GM19463 (cell line): ENCODE measurements at regions not wholly inside any gene's neighbourhood (a gene's known extent, or its start where the extent isn't known, plus 50 kb on each side); places are given as distances from the start of the nearest gene placed in this dataset.

ENCODE experiments used
- ATAC-seq: cut with Tn5 transposase; IDR thresholded peaks from one replicate; pipeline ENCODE4 v1.9.1; 2021; ENCODE audit warnings: mild to moderate bottlenecking, moderate library complexity; ENCODE audit not compliant: unreplicated experiment

DNA sequence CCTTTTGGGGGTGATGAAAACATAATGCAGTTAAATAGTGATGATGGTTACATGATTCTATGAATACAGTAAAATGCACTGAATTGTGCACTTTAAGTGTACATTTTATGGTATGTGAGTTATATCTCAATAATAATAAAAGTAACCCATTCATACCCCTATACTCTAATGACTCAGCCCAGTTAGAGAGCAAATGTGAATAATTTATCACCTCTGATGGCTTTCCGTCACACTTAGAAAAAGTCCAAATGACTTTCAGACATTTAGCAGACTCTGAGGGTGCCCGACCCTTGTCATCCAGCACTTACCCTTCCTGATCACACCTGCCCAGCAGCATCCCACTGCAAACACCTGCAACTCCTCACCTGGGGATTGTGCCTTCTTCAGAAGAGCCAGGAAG lies 148.1 kb upstream of the MAF start:
- no peak for ATAC-seq

DNA sequence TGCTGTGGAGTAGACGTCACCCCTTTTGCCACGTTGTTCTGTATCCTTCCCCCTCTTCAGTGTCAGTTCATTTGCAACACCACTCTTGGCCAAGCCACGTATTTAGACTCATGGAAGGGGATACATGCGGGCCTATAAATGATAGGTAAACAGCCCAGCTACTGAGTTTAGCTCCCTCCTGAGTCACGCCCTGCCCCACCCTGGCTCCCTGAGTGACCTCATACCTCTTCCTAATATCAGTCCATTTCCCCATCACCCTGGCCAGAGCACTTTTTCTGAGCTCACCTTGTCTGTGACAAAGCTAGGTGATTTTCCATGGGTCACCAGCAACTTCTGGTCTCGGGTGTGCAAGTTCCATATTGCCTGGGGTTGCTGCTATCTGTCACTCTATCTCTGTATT lies 147.2 kb upstream of the MAF start:
- no peak for ATAC-seq

DNA sequence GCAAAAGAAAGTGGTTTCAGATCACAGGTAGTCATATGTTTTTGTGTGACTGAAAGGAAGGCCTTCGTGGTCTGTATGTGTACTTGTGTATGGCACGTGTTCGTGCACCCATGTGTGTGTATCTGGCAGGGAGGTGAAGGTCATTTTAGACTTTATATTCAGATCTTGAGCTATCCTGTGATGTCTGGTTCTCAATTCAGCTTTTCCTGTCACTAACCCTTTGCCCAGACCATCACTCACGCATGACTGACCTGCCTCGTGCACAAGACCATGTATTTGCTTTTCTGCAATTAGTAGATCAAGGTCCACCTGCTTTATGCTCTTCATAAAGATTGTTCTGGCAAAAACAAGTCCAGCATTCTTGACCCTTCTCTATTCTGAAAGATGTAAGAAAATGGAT lies 139.7 kb upstream of the MAF start:
- no peak for ATAC-seq

DNA sequence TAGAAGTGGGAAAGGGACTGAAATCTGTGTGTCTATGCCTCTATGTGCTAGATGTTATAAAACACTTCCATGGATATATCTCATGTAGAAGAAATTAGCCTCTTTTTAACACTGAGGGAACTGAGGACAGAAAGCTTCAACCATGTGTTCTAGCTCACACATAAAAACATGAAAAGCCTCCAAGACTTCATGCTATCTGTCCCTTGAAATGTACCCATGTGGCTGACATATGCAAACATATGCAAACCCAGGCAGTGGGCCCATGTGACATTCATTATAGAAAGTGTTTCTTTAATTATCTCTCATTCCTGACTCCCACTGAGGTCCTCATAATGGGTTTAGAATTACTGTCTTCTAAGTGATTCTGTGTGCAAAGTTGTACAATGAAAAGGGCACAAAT lies 134.7 kb upstream of the MAF start:
- ATAC-seq: no peak

DNA sequence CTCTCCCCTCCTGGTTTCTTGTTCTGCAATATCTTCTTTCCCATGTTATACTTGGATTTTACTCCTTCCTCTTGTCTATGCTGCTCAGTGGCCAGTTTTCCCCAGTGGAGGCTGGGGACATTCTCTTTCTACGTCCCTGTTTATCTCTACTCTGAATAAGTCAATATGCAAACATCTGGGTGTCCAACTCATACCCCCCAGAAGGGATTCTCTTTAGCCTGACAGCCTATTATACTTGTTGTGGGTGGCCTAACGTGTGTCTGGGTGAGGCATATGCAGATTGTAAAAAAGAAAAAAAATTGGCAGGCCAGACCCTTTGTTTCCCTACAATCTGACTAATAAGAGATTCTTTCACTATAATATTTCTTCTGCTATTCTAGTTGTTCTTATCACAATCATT lies 134.2 kb upstream of the MAF start:
- ATAC-seq: no peak

DNA sequence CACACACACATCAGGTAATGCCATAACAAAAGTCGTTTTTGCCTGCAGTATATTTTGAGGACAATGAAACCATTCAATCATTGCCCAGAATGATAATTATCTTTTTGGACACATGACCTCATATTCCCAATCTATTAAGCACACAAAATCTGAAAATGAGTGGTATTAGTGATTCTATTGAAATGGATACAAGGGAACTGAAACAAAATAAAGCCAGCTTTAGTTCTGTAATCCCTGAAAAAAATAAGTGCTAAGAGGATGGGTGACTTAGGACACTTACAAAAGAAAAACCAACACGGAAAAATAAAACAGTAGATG lies 128.3 kb upstream of the MAF start:
- ATAC-seq: no peak

DNA sequence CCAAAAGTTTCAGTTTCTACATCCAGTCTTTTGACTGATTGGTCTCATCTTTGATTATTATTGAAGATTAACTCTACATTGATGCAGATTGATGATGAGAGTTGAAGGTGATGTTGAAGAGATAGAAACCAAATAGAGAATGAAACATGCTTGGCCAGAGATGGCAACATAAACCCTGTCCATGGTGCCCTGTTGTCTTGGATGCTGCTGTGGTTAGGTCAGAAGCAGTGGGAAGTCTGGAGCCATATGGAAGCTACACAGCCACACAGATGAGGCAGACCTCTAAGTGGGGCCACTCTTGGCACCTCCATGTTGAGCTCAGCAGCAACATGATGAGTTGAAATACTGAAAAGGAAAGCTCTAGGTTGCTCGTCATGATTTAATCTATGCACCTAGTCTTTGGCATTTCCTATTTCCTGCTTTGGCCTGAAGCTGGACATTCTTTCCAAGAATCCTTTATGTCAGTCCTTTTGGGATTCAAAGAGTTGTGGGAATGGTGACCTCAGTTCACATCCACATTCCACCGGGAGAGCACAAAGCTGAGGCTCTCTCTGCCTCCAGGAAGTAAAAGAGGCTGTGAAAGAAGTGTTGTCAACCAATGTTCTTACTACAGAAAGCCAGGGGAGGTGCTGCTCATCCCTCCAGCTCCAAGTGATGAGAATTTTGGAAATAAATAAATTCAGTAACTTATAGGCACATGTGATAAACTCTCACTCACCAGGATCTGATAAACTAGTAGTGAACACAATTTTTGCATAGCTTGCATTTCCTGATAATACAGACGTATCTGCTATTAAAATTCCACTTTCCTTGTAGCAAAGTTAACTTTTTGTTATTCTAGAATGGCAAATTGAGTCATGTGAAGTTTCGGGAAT lies 127.7 kb upstream of the MAF start:
- ATAC-seq: no peak

DNA sequence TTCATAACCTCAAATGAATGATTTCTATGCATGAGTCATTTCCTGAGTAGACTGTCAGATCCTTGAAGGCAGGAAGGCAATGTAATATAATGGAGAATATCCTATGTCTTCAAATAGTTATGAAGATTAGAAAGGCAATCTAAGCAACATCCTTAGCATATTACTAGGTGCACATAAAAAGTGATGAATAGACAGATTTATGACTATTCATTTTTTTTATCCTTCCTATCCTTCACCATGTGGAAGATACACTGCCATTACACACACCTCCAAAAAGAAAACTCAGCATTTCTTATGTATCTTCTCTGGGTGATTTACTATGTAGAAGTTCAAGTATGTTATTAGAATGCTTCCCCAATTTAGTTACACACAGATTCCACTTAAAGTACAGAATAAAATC lies 126.4 kb upstream of the MAF start:
- ATAC-seq: no peak

DNA sequence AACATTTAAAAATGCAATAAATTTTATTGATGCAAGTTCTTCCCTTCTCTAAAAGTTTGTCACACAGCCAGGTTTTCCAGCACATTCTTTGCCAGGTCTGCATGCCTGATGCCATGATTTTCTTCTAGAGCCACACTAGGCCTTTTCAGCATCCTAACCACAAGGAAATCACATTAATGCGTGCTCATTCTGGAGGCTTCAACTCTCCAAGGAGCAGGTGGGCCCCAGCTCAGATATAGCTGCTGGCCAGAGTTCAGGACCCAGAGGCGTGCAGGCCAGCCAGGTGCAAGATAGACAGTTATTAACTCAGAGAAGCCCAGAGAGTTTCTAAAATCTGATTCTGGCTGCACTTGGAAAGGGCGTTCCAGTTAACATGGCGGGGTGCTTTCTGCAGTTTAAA lies 124.5 kb upstream of the MAF start:
- no peak for ATAC-seq

DNA sequence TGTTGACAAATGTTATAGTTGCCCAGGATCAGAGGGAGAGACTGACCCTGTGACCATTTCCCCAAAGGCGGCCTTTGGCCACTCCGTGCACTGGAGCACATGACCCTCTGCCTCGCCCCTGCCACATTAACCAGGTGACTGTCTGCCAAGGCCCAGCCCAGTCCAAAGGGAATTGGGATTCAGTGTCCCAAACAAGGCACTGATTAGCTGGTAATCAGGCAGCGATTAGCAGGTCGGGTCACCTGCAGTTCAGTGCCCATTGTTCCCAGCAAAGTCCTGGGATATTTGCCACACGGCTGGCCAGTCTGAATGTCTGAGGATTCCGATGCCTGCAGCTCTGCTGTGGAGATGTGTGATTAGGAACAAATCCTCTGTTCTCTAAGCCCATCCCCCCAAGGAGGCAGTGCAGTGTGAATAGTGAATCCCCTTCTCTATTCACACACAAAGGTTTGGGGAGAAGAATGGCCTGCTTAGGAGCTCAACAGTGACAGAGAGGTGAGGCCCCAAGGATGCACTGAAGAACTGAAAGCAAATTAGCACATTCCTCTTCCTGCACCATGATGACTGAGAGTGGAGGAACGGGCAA lies 123.1 kb upstream of the MAF start:
- ATAC-seq: no peak

DNA sequence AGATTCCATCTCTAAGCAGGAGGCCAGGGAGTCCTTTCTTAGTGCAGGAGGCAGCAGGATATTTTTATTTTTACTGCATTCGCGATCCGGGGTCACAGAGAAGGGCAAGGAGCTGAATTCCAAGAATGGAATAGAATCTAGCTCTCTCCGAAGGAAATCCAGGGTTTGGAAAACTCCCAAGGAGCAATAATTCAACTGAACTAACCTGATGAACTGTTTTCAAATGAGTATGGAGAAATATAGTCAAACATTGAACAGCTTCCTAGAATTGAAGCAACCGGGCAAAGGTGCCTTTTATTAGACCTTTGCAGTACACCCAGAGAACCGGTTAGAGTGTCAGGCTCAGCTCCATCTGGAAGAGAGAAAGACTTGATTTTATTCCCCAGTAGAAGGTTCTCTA lies 120.7 kb upstream of the MAF start:
- ATAC-seq: no peak

DNA sequence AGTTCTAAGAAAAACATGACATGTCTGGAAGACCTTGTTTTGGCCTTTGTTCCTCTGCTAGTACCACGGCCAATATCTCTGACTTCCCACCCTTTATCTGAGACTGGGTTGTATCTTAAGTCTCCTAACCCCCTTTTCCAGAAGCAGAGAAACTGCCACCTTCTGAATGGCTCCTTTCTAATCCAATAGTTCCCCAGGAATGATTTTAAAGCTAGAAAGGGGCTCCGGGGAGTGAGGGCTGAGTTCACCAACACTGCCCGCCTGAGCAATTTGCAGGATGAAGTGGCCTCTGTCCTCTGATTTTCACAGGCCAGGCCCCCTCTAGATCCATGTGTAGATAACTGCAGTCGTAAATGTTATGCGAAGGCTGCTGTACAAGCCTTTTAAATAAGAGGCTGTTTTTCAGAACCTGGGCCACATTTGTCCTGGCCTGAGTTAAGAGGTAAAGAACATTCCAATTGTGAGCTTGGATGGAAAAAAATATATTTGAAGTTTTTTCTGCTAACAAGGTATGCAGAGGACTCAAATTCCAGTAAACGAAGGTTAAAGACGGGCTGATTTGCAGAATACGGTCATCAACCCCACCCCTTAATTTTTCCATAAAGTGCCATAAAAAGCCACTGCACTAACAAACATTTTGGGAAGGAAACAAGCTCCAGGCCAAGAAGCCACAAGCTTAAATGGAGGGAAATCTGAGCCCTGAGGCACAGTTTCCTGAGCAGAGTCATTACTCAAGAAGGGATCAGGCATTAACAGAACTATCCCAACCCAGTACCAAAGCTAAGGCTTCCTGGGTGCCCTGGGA lies 117.0 kb upstream of the MAF start:
- no peak for ATAC-seq

DNA sequence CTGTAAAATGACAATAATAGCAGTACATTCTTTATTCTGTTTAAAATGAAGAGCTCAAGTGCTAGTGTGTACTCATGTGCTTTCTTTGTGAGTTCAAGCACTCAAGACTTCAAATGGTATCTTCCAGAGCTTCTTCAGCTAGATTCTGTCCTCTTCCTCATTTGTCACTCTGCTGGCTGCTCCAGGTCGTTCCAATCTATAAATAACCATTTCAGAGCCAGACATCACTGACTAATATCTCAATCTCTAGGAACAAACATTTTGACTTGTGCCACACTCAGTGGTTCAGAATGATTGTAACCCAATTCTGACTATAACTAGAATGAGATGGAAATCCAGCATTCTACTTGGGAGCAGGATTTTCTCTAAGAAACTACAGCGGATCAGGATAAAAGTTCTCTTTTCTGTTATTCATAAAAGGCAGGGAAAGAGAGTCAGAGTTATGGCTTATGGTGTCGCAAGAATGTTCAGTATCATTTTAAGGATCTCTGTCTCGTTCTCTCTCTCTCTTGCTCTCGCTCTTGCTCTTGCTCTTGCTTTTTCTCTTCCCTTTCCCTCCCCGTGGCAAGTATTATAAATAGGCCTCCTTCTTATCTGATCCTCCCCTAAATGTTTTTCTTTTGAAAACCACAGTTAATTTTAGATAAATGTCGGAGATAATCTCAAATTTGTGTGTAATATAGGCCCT lies 116.3 kb upstream of the MAF start:
- ATAC-seq: no peak

DNA sequence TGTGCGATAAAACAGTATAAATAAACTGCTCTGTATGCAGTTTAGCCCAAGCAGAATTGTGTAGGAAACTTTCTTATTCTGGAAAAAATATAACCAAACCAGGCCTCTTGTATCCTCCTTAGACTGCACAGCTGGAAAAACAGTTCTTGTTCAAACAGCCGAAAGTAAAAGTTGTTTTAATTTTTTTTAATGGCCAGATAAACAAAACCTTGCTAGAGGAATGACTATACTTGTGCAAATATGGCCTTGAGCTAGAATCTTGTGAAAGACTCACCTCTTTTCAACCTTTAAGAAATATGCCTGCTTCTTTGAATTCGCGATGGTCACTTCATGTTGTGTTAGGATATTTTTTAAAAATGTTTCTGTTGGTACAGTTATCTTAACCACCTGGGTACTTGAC lies 114.5 kb upstream of the MAF start:
- no peak for ATAC-seq

DNA sequence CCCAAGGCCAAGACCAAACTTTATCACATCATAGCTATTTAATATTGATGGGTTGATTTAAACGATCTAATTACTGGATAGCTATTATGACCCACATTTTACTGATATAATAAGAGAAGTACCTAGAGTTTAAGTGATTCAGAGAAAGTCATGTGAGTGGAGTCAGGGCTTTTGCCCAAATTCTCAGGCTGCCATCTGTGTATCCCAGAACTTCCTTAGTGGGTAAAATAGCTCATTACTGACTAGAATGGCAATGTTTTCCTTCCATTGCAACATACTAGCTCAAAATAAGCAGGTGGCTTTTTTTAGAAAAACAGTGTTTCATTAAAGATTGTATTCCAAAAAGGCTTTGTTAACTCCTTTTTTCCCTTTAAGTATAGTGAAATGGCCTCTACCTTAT lies 113.9 kb upstream of the MAF start:
- ATAC-seq: no peak

DNA sequence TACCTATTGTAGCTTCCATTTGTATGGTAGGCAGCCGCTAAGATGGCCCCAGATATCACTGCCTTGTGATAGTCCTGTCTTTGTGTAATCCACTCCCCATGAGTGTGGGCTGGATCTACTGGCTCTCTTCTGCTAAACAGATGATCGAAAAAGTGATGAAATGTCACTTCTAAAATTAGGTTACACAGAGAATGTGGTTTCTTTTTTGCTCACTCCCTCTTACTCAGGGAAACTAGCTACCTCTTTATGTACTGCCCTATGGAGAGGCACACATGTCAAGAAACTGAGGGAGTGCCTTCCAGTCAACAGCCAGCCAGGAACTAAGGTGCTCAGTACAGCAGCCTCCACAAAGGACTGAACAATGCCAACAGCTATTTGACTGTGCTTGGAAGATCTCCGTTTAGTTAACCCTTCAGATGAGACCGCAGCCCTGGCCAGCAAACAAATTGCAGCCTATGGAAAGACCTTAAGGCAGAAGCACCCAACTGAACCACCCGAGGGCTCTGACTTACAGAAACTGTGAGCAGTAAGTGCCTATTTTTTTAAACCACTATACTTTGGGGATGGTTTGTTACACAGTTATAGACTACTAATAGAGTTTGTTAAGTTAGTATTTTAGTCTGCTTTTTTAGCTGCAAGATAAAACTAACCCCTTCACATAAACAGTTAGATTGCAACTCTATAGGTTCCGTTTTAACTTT lies 113.2 kb upstream of the MAF start:
- ATAC-seq: no peak

DNA sequence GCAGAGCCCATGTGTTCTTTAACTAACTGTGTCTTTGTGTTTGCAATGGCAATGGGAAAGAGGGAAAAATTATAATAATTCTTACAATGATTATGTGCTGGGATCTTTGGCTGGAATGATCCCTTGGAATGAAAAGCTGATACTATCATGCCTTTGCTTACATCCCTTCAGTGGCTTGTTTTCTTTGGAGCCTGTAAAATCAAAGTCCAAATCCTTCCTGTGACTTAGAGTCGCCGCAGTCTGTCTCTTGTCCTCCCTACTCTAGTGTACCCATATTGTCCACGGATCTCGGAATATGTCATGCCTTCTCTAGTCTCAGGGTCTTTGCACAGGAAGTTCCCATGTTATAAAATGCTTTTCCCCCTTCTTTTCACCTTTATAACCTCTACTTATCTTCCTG lies 111.7 kb upstream of the MAF start:
- no peak for ATAC-seq

DNA sequence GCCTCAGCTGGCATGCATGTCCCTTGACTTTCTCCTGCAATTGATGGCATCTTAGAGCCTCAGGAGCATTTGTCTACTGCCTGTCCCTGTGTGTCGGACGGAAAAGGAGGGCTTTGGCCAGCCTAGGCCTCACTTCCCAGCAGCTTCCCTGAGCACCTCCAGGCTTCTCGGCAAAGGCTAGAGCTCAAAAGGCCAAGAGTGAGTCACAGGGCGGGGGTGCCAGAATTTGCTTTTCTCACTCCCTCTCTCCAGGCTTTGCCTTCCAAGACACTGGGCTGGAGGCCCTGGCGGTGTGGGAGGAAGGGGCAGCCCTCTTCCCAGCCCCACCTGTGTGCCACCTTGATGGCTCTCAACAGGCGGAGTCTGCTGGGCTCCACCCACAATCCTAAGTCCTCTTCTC lies 107.3 kb upstream of the MAF start:
- ATAC-seq: no peak

DNA sequence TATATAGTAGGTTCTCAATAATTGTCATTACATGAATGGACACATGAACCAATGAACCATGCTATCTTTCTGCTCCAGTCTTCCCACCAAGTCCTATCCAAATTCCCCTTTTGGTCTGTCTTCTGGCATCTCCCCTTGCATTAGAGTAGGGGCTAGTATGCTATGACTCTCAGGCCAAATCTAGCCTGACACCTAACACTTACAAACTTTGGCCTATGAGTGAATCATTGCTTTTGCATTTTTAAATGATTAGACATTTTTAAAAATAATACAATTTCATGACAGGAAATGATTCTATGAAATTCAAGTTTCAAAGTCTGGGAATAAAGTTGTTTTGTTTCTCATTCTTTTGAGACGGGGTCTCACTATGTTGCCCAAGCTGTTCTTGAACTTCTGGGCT lies 102.5 kb upstream of the MAF start:
- no peak for ATAC-seq

DNA sequence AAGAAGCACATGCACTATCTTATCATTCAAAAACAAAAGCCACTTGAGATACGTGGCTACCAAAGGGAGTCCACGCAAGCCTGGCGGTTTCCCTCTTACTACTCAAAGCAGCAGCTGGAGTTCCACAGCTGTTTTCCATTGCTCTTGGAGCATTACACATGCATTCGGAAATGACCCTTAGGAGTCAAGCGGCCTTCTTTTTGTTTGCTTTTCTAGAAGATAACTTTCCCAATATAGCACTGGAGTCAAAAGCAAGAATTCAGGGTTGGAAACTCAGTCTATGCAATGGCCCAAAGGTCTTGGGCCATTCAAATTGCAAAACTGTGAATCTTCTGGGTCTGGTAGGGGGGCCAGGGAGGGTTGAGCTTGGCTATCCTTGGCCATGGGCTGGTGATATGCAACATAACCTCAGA lies 97.8 kb upstream of the MAF start:
- ATAC-seq: no peak

DNA sequence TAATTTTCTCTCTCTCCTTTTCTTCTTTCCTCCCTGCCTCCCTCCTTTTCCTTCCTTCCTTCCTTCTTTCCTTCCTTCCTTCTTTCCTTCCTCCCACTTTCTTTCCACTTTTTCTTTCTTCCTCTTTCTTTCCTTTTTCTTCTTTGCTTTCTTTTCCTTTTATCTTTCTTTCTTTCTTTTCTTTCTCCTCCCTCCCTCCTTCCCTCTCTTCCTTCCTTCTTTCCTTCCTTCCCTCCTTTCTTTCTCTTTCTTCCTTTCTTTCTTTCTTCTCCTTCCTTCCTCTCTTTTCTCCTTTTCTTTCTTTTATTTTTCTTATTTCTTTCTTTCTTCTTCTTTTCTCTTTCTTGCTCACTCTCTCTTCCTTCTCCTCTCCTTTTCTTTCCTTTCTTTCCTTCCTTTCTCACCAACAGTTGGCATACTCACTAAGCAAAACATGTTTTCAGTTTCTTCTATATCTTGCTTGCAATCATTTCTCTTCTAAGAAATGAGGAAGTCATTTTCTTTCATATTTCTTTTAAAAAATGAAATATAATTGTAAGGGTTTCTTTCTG lies 97.1 kb upstream of the MAF start:
- no peak for ATAC-seq
